H1 (cell line): ENCODE measurements at regions not wholly inside any gene's neighbourhood (a gene's known extent, or its start where the extent isn't known, plus 50 kb on each side); places are given as distances from the start of the nearest gene placed in this dataset.

Source experiments
- CTCF ChIA-PET: fragments of 300-600 bp; sonication (Branson Sonifier 250); formaldehyde crosslinking; loops from one replicate; lab custom pipeline; 2021; ENCODE audit not compliant: partially characterized antibody; lab: Charles Lee
- POLR2A ChIA-PET: fragments of 300-600 bp; sonication (Branson Sonifier 250); formaldehyde crosslinking; loops from one replicate; lab custom pipeline; 2021; ENCODE audit warnings: inconsistent platforms; ENCODE audit not compliant: partially characterized antibody; lab: Charles Lee
- DNase-seq, 2 experiments: peaks; one replicate each; pipeline versions ENCODE4 v3.0.0 to v3.0.0-alpha.2; 2010 to 2022; ENCODE audit warnings: low spot score in 2 of 2, low read depth in 1 of 2, mixed read lengths in 1 of 2
- FAIRE-seq: peaks from 2 replicates; lab custom pipeline; 2011; peaks lifted over from hg19 to GRCh38; lab: Jason Lieb, UNC
- H2AFZ ChIP-seq: 2 replicates; pipeline ENCODE4 v1.8.1; 2012; ENCODE audit warnings: low read length, inconsistent platforms
- H2AK5ac ChIP-seq: 2 replicates; pipeline ENCODE4 v1.6.1; 2013; ENCODE audit warnings: low read depth, low read length
- H2BK120ac ChIP-seq: replicated peaks from 2 replicates; pipeline ENCODE3; 2013; ENCODE audit warnings: low read depth, low read length, inconsistent platforms
- H2BK12ac ChIP-seq: 2 replicates; pipeline ENCODE4 v1.6.1; 2013; ENCODE audit warnings: low read depth, low read length
- H2BK15ac ChIP-seq: 2 replicates; pipeline ENCODE4 v1.6.1; 2013; ENCODE audit warnings: low read length
- H2BK20ac ChIP-seq: 2 replicates; pipeline ENCODE4 v1.6.1; 2013; ENCODE audit warnings: low read length
- H2BK5ac ChIP-seq: 2 replicates; pipeline ENCODE4 v1.6.1; 2013; ENCODE audit warnings: low read depth, low read length
- H3K14ac ChIP-seq: 2 replicates; pipeline ENCODE4 v1.6.1; 2013; ENCODE audit warnings: inconsistent platforms; ENCODE audit not compliant: insufficient read length
- H3K18ac ChIP-seq: 2 replicates; pipeline ENCODE4 v1.6.1; 2013; ENCODE audit warnings: low read length; ENCODE audit errors: extremely low read depth
- H3K23ac ChIP-seq: 2 replicates; pipeline ENCODE4 v1.6.1; 2013; ENCODE audit warnings: inconsistent platforms; ENCODE audit not compliant: insufficient read length
- H3K23me2 ChIP-seq: 2 replicates; pipeline ENCODE4 v1.6.1; 2013; ENCODE audit warnings: low read depth, low read length
- H3K27ac ChIP-seq: 2 replicates; pipeline ENCODE4 v1.6.1; 2011; ENCODE audit warnings: low read depth, low read length, inconsistent platforms
- H3K27me3 ChIP-seq, 4 experiments: replicated peaks in 1 of 4; 1 replicate in 1 of 4; 2 replicates in 3 of 4; pipeline versions ENCODE4 v1.6.1 to v1.8.1; 2011 to 2013; ENCODE audit warnings: low read length in 3 of 4, mild to moderate bottlenecking in 3 of 4, inconsistent platforms in 2 of 4, mixed read lengths in 2 of 4, moderate library complexity in 1 of 4; ENCODE audit not compliant: control insufficient read depth in 3 of 4, insufficient read depth in 3 of 4; ENCODE audit errors: extremely low read depth in 1 of 4
- H3K36me3 ChIP-seq, 4 experiments: 2 replicates each; pipeline versions ENCODE4 v1.6.1 to v1.8.1; 2011 to 2013; ENCODE audit warnings: mild to moderate bottlenecking in 4 of 4, low read length in 3 of 4, moderate library complexity in 2 of 4, control low read depth in 1 of 4, inconsistent platforms in 1 of 4; ENCODE audit not compliant: insufficient read depth in 4 of 4, control insufficient read depth in 2 of 4
- H3K4ac ChIP-seq: replicated peaks from 2 replicates; pipeline ENCODE3; 2013; ENCODE audit warnings: low read length, low read depth, mixed read lengths, inconsistent platforms; ENCODE audit not compliant: insufficient read length
- H3K4me1 ChIP-seq, 4 experiments: replicated peaks in 1 of 4; 1 replicate in 1 of 4; 2 replicates in 3 of 4; pipeline versions ENCODE4 v1.6.1 to v1.8.1; 2011 to 2013; ENCODE audit warnings: low read length in 3 of 4, inconsistent platforms in 2 of 4, mixed read lengths in 1 of 4; ENCODE audit not compliant: insufficient read depth in 4 of 4, control insufficient read depth in 3 of 4
- H3K4me2 ChIP-seq, 2 experiments: 2 replicates each; pipeline versions ENCODE4 v1.6.1 to v1.8.1; 2011 to 2013; ENCODE audit warnings: low read depth in 2 of 2, low read length in 2 of 2, control low read depth in 1 of 2, inconsistent platforms in 1 of 2, mild to moderate bottlenecking in 1 of 2; ENCODE audit not compliant: insufficient read depth in 1 of 2
- H3K4me3 ChIP-seq, 4 experiments: fragments of 200-600, 300-600 bp in 1 of 4; sonication (generic), shearing (Covaris generic), sonication (Bioruptor Twin) in 1 of 4; 2 replicates each; pipeline versions ENCODE4 v1.5.1 to v1.8.1; 2011 to 2016; ENCODE audit warnings: low read length in 4 of 4, low read depth in 3 of 4, control low read depth in 2 of 4, inconsistent platforms in 2 of 4, mild to moderate bottlenecking in 2 of 4, mixed read lengths in 1 of 4, moderate library complexity in 1 of 4; ENCODE audit not compliant: insufficient read depth in 2 of 4; ENCODE audit errors: extremely low read depth in 1 of 4
- H3K56ac ChIP-seq: replicated peaks from 2 replicates; pipeline ENCODE3; 2013; ENCODE audit warnings: low read depth, mild to moderate bottlenecking, mixed read lengths, low read length, inconsistent platforms; ENCODE audit not compliant: insufficient read length
- H3K79me1 ChIP-seq: 2 replicates; pipeline ENCODE4 v1.6.1; 2013; ENCODE audit warnings: low read depth, low read length, control low read depth
- H3K79me2 ChIP-seq, 2 experiments: 2 replicates each; pipeline versions ENCODE4 v1.6.1 to v1.8.1; 2012 to 2013; ENCODE audit warnings: low read length in 2 of 2, mild to moderate bottlenecking in 2 of 2, inconsistent platforms in 1 of 2; ENCODE audit not compliant: insufficient read depth in 2 of 2, control insufficient read depth in 1 of 2
- H3K9ac ChIP-seq, 4 experiments: replicated peaks in 1 of 4; 1 replicate in 1 of 4; 2 replicates in 3 of 4; pipeline versions ENCODE4 v1.6.1 to v1.8.1; 2011 to 2013; ENCODE audit warnings: low read depth in 3 of 4, low read length in 3 of 4, control low read depth in 2 of 4, mild to moderate bottlenecking in 2 of 4, moderate library complexity in 2 of 4, inconsistent platforms in 1 of 4; ENCODE audit errors: extremely low read depth in 1 of 4
- H3K9me3 ChIP-seq, 2 experiments: 2 replicates each; pipeline versions ENCODE4 v1.6.1 to v1.8.1; 2012 to 2013; ENCODE audit warnings: mild to moderate bottlenecking in 2 of 2, moderate library complexity in 2 of 2, control low read depth in 1 of 2, inconsistent platforms in 1 of 2, low read depth in 1 of 2, low read length in 1 of 2, mixed read lengths in 1 of 2; ENCODE audit not compliant: insufficient read depth in 2 of 2
- H4K20me1 ChIP-seq, 2 experiments: replicated peaks in 1 of 2; 2 replicates each; pipeline versions ENCODE3 to v1.8.1; 2011 to 2013; ENCODE audit warnings: inconsistent platforms in 2 of 2, low read length in 2 of 2, mild to moderate bottlenecking in 1 of 2; ENCODE audit not compliant: insufficient read depth in 2 of 2, control insufficient read depth in 1 of 2
- H4K5ac ChIP-seq: 2 replicates; pipeline ENCODE4 v1.6.1; 2013; ENCODE audit warnings: low read length, low read depth, mixed read lengths, inconsistent platforms; ENCODE audit not compliant: insufficient read length
- H4K8ac ChIP-seq: 2 replicates; pipeline ENCODE4 v1.8.0; 2013; ENCODE audit warnings: mild to moderate bottlenecking, moderate library complexity, low read length, inconsistent platforms; ENCODE audit not compliant: insufficient read depth; ENCODE audit errors: extremely low read depth
- H4K91ac ChIP-seq: replicated peaks from 2 replicates; pipeline ENCODE3; 2013; ENCODE audit warnings: low read length, mixed read lengths, inconsistent platforms; ENCODE audit not compliant: insufficient read length
- CTBP2 ChIP-seq: IDR thresholded peaks from 2 replicates; pipeline ENCODE4 v1.7.0; 2011; ENCODE audit warnings: borderline replicate concordance, mild to moderate bottlenecking, moderate library complexity, mixed read lengths, low read length; ENCODE audit not compliant: insufficient read depth, insufficient read length
- JUN ChIP-seq: IDR thresholded peaks from 2 replicates; pipeline ENCODE4 v1.6.1; 2011; ENCODE audit warnings: low read depth, mild to moderate bottlenecking, improper control_type of control experiment, low read length
- WGBS, 2 experiments: shearing (Covaris generic) in 1 of 2; methylation state at CpG; one replicate each; pipeline versions ENCODE4 v1.1.6 to v1.1.7; 2013 to 2015; ENCODE audit warnings: low lambda C conversion rate in 2 of 2, mixed read lengths in 2 of 2, inconsistent platforms in 1 of 2, low coverage in 1 of 2, missing lambda C conversion rate in 1 of 2; ENCODE audit not compliant: insufficient replicate concordance in 2 of 2, insufficient coverage in 1 of 2, insufficient read length in 1 of 2; ENCODE audit errors: extremely low coverage in 1 of 2, missing lambda C conversion rate in 1 of 2; 5-methylcytosine and 5-hydroxymethylcytosine counted together

DNA sequence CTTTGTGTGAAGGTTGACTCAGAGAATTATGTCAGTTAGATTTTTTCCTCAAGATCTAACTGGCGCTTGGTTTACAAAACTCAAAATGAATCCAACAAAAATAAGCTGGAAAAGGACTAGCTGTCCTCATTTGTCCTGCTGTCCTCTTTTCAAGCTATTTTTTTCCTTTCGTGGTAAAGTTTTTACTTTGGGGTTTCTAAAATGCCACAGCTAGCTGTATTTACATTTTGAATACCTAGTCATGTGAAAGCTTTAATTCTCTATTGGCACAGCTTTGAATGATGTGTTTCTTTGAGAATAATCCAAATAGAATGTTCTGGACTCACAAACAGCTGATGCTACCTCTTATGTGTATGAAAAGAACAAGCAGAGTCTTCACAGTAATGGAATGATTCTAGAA, 673.6 kb upstream of the NR5A2 start:
- no peak overlapping the region for H3K18ac ChIP-seq
- H3K9ac ChIP-seq, result no peak overlapping the region
- ChIA-PET CTCF (interaction anchor here (0.7 kb wide), 1 partner anchor 316 kb away, joined by 3 read pairs; no protein-coding TSS in a partner anchor), POLR2A (no interaction called here)
- no peaks in the 10 kb centered on the region for H3K9me3 ChIP-seq
- H3K4me3 ChIP-seq, result no peak overlapping the region
- H3K36me3 ChIP-seq, result no peaks in the 10 kb centered on the region
- H3K79me1 ChIP-seq, result no peaks in the 10 kb centered on the region
- no peak overlapping the region for H4K5ac ChIP-seq
- H3K4me1 ChIP-seq, result no peaks in the 10 kb centered on the region
- H3K4ac ChIP-seq, result no peak overlapping the region
- H3K14ac ChIP-seq, result no peak overlapping the region
- H2BK5ac ChIP-seq, result no peak overlapping the region
- H2BK15ac ChIP-seq, result no peak overlapping the region
- H3K23me2 ChIP-seq, result no peaks in the 10 kb centered on the region
- H3K56ac ChIP-seq, result no peak overlapping the region
- H4K91ac ChIP-seq, result no peak overlapping the region
- H3K23ac ChIP-seq, result no peak overlapping the region
- H2AK5ac ChIP-seq, result no peak overlapping the region
- H4K8ac ChIP-seq, result no peak overlapping the region
- no peak overlapping the region for H2AFZ ChIP-seq
- no peak overlapping the region for H3K27ac ChIP-seq
- 93% methylated on average over 2 of the region's 2 CpGs; no CpG with 5 or more reads in 1 of the 2 experiments for WGBS, 2 experiments
- no peak overlapping the region for H3K4me2 ChIP-seq
- FAIRE-seq (no peak), DNase-seq (no peak)
- H2BK20ac ChIP-seq, result no peak overlapping the region
- no peaks in the 10 kb centered on the region for H4K20me1 ChIP-seq
- no peak overlapping the region for H2BK120ac ChIP-seq
- no peaks in the 10 kb centered on the region for H3K79me2 ChIP-seq
- no peak overlapping the region for H2BK12ac ChIP-seq
- H3K27me3 ChIP-seq, result no peaks in the 10 kb centered on the region
- TF ChIP-seq CTBP2 (no peak), JUN (no peak)
